OCI-LY7 (cell line): ENCODE measurements at regions not wholly inside any gene's neighbourhood (a gene's known extent, or its start where the extent isn't known, plus 50 kb on each side); places are given as distances from the start of the nearest gene placed in this dataset.

Source experiments
- CTCF ChIP-seq: fragments of 200-600 bp; sonication (generic); conservative IDR thresholded peaks from 2 replicates; pipeline ENCODE4 v1.5.1; 2014; ENCODE audit warnings: mild to moderate bottlenecking, antibody characterized with exemption, low read length, moderate library complexity, mixed read lengths
- EZH2phosphoT487 ChIP-seq: fragments of 200-600 bp; sonication (generic); IDR thresholded peaks from 2 replicates; pipeline ENCODE4 v1.6.1; 2018; ENCODE audit warnings: low read depth, borderline replicate concordance, mild to moderate bottlenecking, mixed run types, antibody characterized with exemption, low read length, moderate library complexity, mixed read lengths

GRCh38 chr22:34486381-34486780 is 566.1 kb upstream of the LARGE1 start:
- no peak for TF ChIP-seq CTCF
- TF ChIP-seq EZH2phosphoT487, result no peak
